CD4-positive, alpha-beta T cell (primary cell): ENCODE measurements at regions not wholly inside any gene's neighbourhood (a gene's known extent, or its start where the extent isn't known, plus 50 kb on each side); places are given as distances from the start of the nearest gene placed in this dataset.

Experiments used
- ATAC-seq: fragments of 200-7000 bp; cut with Tn5 transposase; one replicate; pipeline ENCODE4 v1.10.0; 2022; ENCODE audit warnings: mild to moderate bottlenecking; ENCODE audit not compliant: poor library complexity
- CTCF ChIA-PET: fragments of 350-600 bp; sonication (Branson Sonifier 250); formaldehyde crosslinking; loops from one replicate; lab custom pipeline; 2021; ENCODE audit warnings: antibody characterized with exemption, inconsistent platforms; lab: Charles Lee
- POLR2A ChIA-PET: fragments of 350-600 bp; sonication (Branson Sonifier 250); formaldehyde crosslinking; loops from one replicate; lab custom pipeline; 2021; ENCODE audit warnings: antibody characterized with exemption, inconsistent platforms; lab: Charles Lee
- DNase-seq, 14 experiments: peaks; one replicate each; pipeline ENCODE4 v3.0.0-alpha.2; 2013 to 2020; ENCODE audit warnings: mixed read lengths in 2 of 14
- H3K27ac ChIP-seq, 2 donors: one replicate each; pipeline versions ENCODE4 v1.5.1 to v1.7.0; 2013; ENCODE audit warnings: low read length in 2 of 2, low read depth in 1 of 2, mild to moderate bottlenecking in 1 of 2
- H3K27me3 ChIP-seq, 2 experiments: 1 replicate in 1 of 2; 2 replicates in 1 of 2; pipeline versions ENCODE4 v1.6.1 to v1.7.0; 2013; ENCODE audit warnings: low read length in 2 of 2, control low read depth in 1 of 2, mild to moderate bottlenecking in 1 of 2, moderate library complexity in 1 of 2; ENCODE audit not compliant: insufficient read depth in 2 of 2, control insufficient read depth in 1 of 2
- H3K36me3 ChIP-seq: one replicate; pipeline ENCODE4 v1.6.1; 2013; ENCODE audit warnings: low read length, control low read depth; ENCODE audit not compliant: insufficient read depth
- H3K4me1 ChIP-seq: one replicate; pipeline ENCODE4 v1.6.1; 2013; ENCODE audit warnings: low read length, control low read depth; ENCODE audit not compliant: insufficient read depth
- H3K4me3 ChIP-seq: one replicate; pipeline ENCODE4 v1.5.1; 2013; ENCODE audit warnings: mild to moderate bottlenecking, low read length, moderate library complexity
- H3K9me3 ChIP-seq, 2 experiments: 1 replicate in 1 of 2; 2 replicates in 1 of 2; pipeline versions ENCODE4 v1.6.1 to v1.7.0; 2013; ENCODE audit warnings: low read length in 2 of 2, mild to moderate bottlenecking in 2 of 2, control low read depth in 1 of 2, moderate library complexity in 1 of 2; ENCODE audit not compliant: control insufficient read depth in 1 of 2, insufficient read depth in 1 of 2
- H3K27ac Mint-ChIP-seq: one replicate; pipeline ENCODE4 v1.8.0; 2020; ENCODE audit warnings: mixed read lengths
- H3K27me3 Mint-ChIP-seq: one replicate; pipeline ENCODE4 v1.8.0; 2021; ENCODE audit warnings: mixed read lengths
- H3K36me3 Mint-ChIP-seq: one replicate; pipeline ENCODE4 v1.8.0; 2021; ENCODE audit warnings: low read depth, mixed read lengths
- H3K4me1 Mint-ChIP-seq: one replicate; pipeline ENCODE4 v1.8.0; 2021; ENCODE audit warnings: low read depth, mixed read lengths
- H3K4me3 Mint-ChIP-seq: one replicate; pipeline ENCODE4 v1.8.0; 2020; ENCODE audit warnings: mild to moderate bottlenecking, mixed read lengths
- H3K9me3 Mint-ChIP-seq: one replicate; pipeline ENCODE4 v1.8.0; 2020; ENCODE audit warnings: mixed read lengths
- CTCF ChIP-seq: fragments of 200-600 bp; IDR thresholded peaks from one replicate; pipeline ENCODE4 v1.8.0; 2022; ENCODE audit warnings: antibody characterized with exemption, mild to moderate bottlenecking
- intact Hi-C, 2 experiments: fragments of 100-400 bp; cut with DNase I in 1 of 2; cut with micrococcal nuclease in 1 of 2; formaldehyde crosslinking; loops; one replicate each; pipeline versions ENCODE4 v1.15.1 to v1.9.0; 2023 to 2025; cut with DNase I, micrococcal nuclease

- CTCF ChIA-PET, result no interaction called here
- H3K27ac ChIP-seq, result no peak overlapping the region
- no peaks in the 10 kb centered on the region for H3K36me3 ChIP-seq
- ATAC-seq (no peak), DNase-seq (no peak)
- no peaks in the 10 kb centered on the region for H3K4me1 ChIP-seq
- POLR2A ChIA-PET, result no interaction called here
- H3K9me3 ChIP-seq, result peaks cover 0 to 51% of the 10 kb centered on the region in 2 experiments
- no peaks in the 10 kb centered on the region for H3K36me3 Mint-ChIP-seq
- no peaks in the 10 kb centered on the region for H3K9me3 Mint-ChIP-seq
- no peaks in the 10 kb centered on the region for H3K27me3 Mint-ChIP-seq
- intact Hi-C loops, result no loop called here
- no peak overlapping the region for H3K27ac Mint-ChIP-seq
- no peaks in the 10 kb centered on the region for H3K27me3 ChIP-seq
- no peak for TF ChIP-seq CTCF
- no peaks in the 10 kb centered on the region for H3K4me1 Mint-ChIP-seq
- H3K4me3 Mint-ChIP-seq, result no peak overlapping the region
- no peak overlapping the region for H3K4me3 ChIP-seq
These were observed 109.1 kb downstream of the TUBA3C start for GRCh38 chr13:19072543-19072942.

GRCh38 chr13:19071161-19071936 lies 110.3 kb downstream of the TUBA3C start:
- Mint-ChIP-seq H3K27me3 (no peaks in the 10 kb centered on the region), H3K36me3 (no peaks in the 10 kb centered on the region), H3K9me3 (peaks cover under 1% of the 10 kb centered on the region), H3K4me3 (no peak overlapping the region), H3K4me1 (no peaks in the 10 kb centered on the region), H3K27ac (no peak overlapping the region)
- no peaks in the 10 kb centered on the region for H3K36me3 ChIP-seq
- peaks cover 0 to 48% of the 10 kb centered on the region in 2 experiments for H3K9me3 ChIP-seq
- H3K27ac ChIP-seq, result no peak overlapping the region
- ATAC-seq (no peak), DNase-seq (no peak)
- ChIA-PET POLR2A (no interaction called here), CTCF (no interaction called here)
- H3K4me1 ChIP-seq, result no peaks in the 10 kb centered on the region
- intact Hi-C loops, result no loop called here
- no peak for TF ChIP-seq CTCF
- H3K27me3 ChIP-seq, result no peaks in the 10 kb centered on the region
- H3K4me3 ChIP-seq, result no peak overlapping the region

GRCh38 chr13:19070398-19070735 lies 111.3 kb downstream of the TUBA3C start:
- intact Hi-C loops, result no loop called here
- Mint-ChIP-seq H3K36me3 (no peaks in the 10 kb centered on the region), H3K27me3 (no peaks in the 10 kb centered on the region), H3K27ac (no peak overlapping the region), H3K4me3 (no peak overlapping the region), H3K4me1 (no peaks in the 10 kb centered on the region), H3K9me3 (peaks cover 2% of the 10 kb centered on the region)
- H3K4me3 ChIP-seq, result no peak overlapping the region
- peaks cover 0 to 43% of the 10 kb centered on the region in 2 experiments for H3K9me3 ChIP-seq
- H3K27me3 ChIP-seq, result no peaks in the 10 kb centered on the region
- ATAC-seq, result no peak
- H3K36me3 ChIP-seq, result no peaks in the 10 kb centered on the region
- no peak overlapping the region for H3K27ac ChIP-seq
- no peak for DNase-seq
- H3K4me1 ChIP-seq, result no peaks in the 10 kb centered on the region
- TF ChIP-seq CTCF, result no peak
- ChIA-PET POLR2A (no interaction called here), CTCF (no interaction called here)
